IMR-90 (cell line): ENCODE measurements at regions not wholly inside any gene's neighbourhood (a gene's known extent, or its start where the extent isn't known, plus 50 kb on each side); places are given as distances from the start of the nearest gene placed in this dataset.

Experiments used
- CEBPB ChIP-seq: IDR thresholded peaks from 2 replicates; pipeline ENCODE4 v1.6.1; 2012; ENCODE audit warnings: low read depth, low read length, improper control_type of control experiment
- CHD1 ChIP-seq: IDR thresholded peaks from 2 replicates; pipeline ENCODE4 v1.6.1; 2012; ENCODE audit warnings: low read depth, low read length, improper control_type of control experiment
- CTCF ChIP-seq: conservative IDR thresholded peaks from 2 replicates; pipeline ENCODE4 v1.5.1; 2012; ENCODE audit warnings: mild to moderate bottlenecking, low read depth, low read length, improper control_type of control experiment
- FOS ChIP-seq: fragments of 150-350 bp; IDR thresholded peaks from 2 replicates; pipeline ENCODE4 v1.6.1; 2016; ENCODE audit warnings: low read depth, low read length
- MAFK ChIP-seq: IDR thresholded peaks from 2 replicates; pipeline ENCODE4 v1.6.1; 2012; ENCODE audit warnings: low read depth, low read length, improper control_type of control experiment
- MAZ ChIP-seq: IDR thresholded peaks from 2 replicates; pipeline ENCODE4 v1.6.1; 2012; ENCODE audit warnings: low read depth, mild to moderate bottlenecking, low read length, improper control_type of control experiment, moderate library complexity, borderline replicate concordance
- POLR2A ChIP-seq: IDR thresholded peaks from 2 replicates; pipeline ENCODE4 v1.6.1; 2012; ENCODE audit warnings: mild to moderate bottlenecking, low read depth, low read length
- RAD21 ChIP-seq: IDR thresholded peaks from 2 replicates; pipeline ENCODE4 v1.6.1; 2012; ENCODE audit warnings: low read length, improper control_type of control experiment
- RCOR1 ChIP-seq: IDR thresholded peaks from 2 replicates; pipeline ENCODE4 v1.6.1; 2012; ENCODE audit warnings: mild to moderate bottlenecking, low read length, improper control_type of control experiment; ENCODE audit not compliant: insufficient replicate concordance
- SMC3 ChIP-seq: fragments of 150-350 bp; IDR thresholded peaks from 2 replicates; pipeline ENCODE4 v1.6.1; 2016; ENCODE audit warnings: low read depth, mild to moderate bottlenecking, antibody characterized with exemption, low read length, moderate library complexity

- TF ChIP-seq CTCF, result no peak
- TF ChIP-seq POLR2A, result no peak
- TF ChIP-seq SMC3, result no peak
- no peak for TF ChIP-seq CEBPB
- no peak for TF ChIP-seq MAZ
- no peak for TF ChIP-seq RAD21
- TF ChIP-seq CHD1, result no peak
- no peak for TF ChIP-seq RCOR1
- no peak for TF ChIP-seq MAFK
- no peak for TF ChIP-seq FOS
Measured at GRCh38 chr6:6798448-6798860, 209.9 kb downstream of the LY86 start.
